22Rv1 (cell line): ENCODE measurements at regions not wholly inside any gene's neighbourhood (a gene's known extent, or its start where the extent isn't known, plus 50 kb on each side); places are given as distances from the start of the nearest gene placed in this dataset.

ENCODE experiments used
- H3K27ac ChIP-seq: fragments of 450-650 bp; 2 replicates; pipeline ENCODE4 v1.5.1; 2017
- CTCF ChIP-seq: fragments of 450-650 bp; IDR thresholded peaks from 2 replicates; pipeline ENCODE4 v1.5.1; 2017; ENCODE audit warnings: mild to moderate bottlenecking
- ZFX ChIP-seq: fragments of 450-650 bp; IDR thresholded peaks from 2 replicates; pipeline ENCODE4 v1.6.1; 2017; ENCODE audit warnings: antibody characterized with exemption, borderline replicate concordance

- no peak overlapping the region for H3K27ac ChIP-seq
- TF ChIP-seq ZFX: no peak
- TF ChIP-seq CTCF: no peak
Observed at GRCh38 chr4:87901422-87901992, 68.7 kb downstream of the MEPE start.

- H3K27ac ChIP-seq: no peak overlapping the region
- no peak for TF ChIP-seq CTCF
- no peak for TF ChIP-seq ZFX
Observed at GRCh38 chr4:87904639-87905160, 70.8 kb upstream of the SPP1 start.

GRCh38 chr4:87908336-87908735, 67.2 kb upstream of the SPP1 start:
- no peak for TF ChIP-seq ZFX
- TF ChIP-seq CTCF: no peak
- H3K27ac ChIP-seq: no peak overlapping the region

GRCh38 chr4:87910795-87911194, 64.7 kb upstream of the SPP1 start:
- TF ChIP-seq ZFX (no peak), CTCF (no peak)
- H3K27ac ChIP-seq: peak overlapping the region; percentile 52

GRCh38 chr4:87911252-87911774, 64.2 kb upstream of the SPP1 start:
- TF ChIP-seq CTCF (no peak), ZFX (no peak)
- H3K27ac ChIP-seq: peak overlapping the region; percentile 52

GRCh38 chr4:87912164-87913004, 63.1 kb upstream of the SPP1 start:
- no peak for TF ChIP-seq ZFX
- H3K27ac ChIP-seq: peak overlapping the region; percentile 52; the same call in 1 of the 2 replicates

GRCh38 chr4:87913896-87914295, 61.6 kb upstream of the SPP1 start:
- H3K27ac ChIP-seq: no peak overlapping the region
- TF ChIP-seq ZFX (no peak), CTCF (no peak)
